ENCODE measurements at regions not wholly inside any gene's neighbourhood (a gene's known extent, or its start where the extent isn't known, plus 50 kb on each side); places are given as distances from the start of the nearest gene placed in this dataset.
"Not testable (repeated sequence)": the region's sequence is repeated elsewhere in the genome, so short reads cannot be mapped to it uniquely, and the experiment has no call there.

DNA sequence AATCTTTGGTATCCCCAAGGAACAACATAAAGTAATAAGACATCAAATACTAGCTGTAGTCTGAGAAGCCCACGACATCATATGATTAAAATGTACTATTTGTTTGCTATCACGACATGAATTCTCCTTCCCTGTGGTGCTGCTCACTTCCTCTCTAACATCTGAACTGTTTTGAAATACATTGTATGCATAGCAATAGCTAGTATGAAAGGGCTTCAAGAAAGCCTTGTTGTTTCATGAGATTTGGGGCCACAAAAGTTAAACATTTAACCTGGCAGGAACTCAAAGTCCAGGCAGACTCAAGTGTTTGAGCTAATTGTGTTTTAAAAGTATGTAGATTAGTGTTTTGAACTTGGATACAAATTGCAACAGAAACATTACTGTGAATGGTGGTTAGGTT is 237.4 kb upstream of the PTGER4 start:
- intact Hi-C loops (cut with DNase I): loop anchor here in 1 of 10 donors (10.0 kb wide), 1 partner anchor 242 kb away; no protein-coding TSS in a partner anchor
- peaks cover 0 to 25% (median 0%) of the 10 kb centered on the region in 12 donors for H3K9me3 ChIP-seq
- no peaks in the 10 kb centered on the region for H3K36me3 ChIP-seq
- 42 to 45% (median 43%) methylated on average over 2 of the region's 2 CpGs for WGBS, 4 donors
- peaks cover 0 to 22% (median 0%) of the 10 kb centered on the region in 12 donors for H3K4me1 ChIP-seq
- no peaks in the 10 kb centered on the region for H3K27me3 ChIP-seq
- H3K27ac ChIP-seq: peak overlapping the region in 2 of 12 donors; percentile 18 to 56
- TF ChIP-seq, protein P1, sequence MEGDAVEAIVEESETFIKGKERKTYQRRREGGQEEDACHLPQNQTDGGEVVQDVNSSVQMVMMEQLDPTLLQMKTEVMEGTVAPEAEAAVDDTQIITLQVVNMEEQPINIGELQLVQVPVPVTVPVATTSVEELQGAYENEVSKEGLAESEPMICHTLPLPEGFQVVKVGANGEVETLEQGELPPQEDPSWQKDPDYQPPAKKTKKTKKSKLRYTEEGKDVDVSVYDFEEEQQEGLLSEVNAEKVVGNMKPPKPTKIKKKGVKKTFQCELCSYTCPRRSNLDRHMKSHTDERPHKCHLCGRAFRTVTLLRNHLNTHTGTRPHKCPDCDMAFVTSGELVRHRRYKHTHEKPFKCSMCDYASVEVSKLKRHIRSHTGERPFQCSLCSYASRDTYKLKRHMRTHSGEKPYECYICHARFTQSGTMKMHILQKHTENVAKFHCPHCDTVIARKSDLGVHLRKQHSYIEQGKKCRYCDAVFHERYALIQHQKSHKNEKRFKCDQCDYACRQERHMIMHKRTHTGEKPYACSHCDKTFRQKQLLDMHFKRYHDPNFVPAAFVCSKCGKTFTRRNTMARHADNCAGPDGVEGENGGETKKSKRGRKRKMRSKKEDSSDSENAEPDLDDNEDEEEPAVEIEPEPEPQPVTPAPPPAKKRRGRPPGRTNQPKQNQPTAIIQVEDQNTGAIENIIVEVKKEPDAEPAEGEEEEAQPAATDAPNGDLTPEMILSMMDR (IDR thresholded peaks at IDR 0.05): no peak
- TF ChIP-seq POLR2A (IDR thresholded peaks at IDR 0.05): no peak
- DNase-seq: no peak
- H3K4me3 ChIP-seq: no peak overlapping the region
- no peak for ATAC-seq

DNA sequence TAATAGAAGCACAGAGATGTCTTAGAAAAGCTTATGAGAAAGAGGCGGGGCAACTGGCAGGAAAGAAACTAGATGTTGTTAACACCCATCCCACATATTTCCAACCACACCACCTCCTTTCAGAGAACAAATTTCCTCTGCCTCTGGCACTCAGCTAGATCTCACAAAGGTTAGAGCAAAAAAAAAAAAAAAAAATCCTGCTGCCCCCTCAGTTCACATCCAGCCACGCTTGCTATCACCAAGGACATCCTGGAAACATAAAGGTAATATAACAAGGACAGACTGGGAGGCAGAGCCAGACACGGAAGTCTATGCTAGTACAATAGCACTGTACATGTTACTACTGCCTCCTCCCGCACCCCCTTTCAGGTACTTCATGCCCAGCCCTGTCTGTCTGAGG is 238.0 kb upstream of the PTGER4 start:
- 58 to 67% (median 62%) methylated on average over 4 of the region's 4 CpGs for WGBS, 4 donors
- intact Hi-C loops (cut with DNase I): loop anchor here in 1 of 10 donors (10.0 kb wide), 1 partner anchor 243 kb away; no protein-coding TSS in a partner anchor
- Histone ChIP-seq H3K36me3 (no peaks in the 10 kb centered on the region), H3K27ac (peak overlapping the region in 2 of 12 donors; percentile 18 to 56), H3K9me3 (peaks cover 0 to 25% (median 0%) of the 10 kb centered on the region in 12 donors), H3K27me3 (no peaks in the 10 kb centered on the region), H3K4me1 (peaks cover 0 to 28% (median 0%) of the 10 kb centered on the region in 12 donors), H3K4me3 (no peak overlapping the region)
- no peak for TF ChIP-seq POLR2A (IDR thresholded peaks at IDR 0.05)
- TF ChIP-seq, protein P1 (IDR thresholded peaks at IDR 0.05): no peak
- DNase-seq (no peak), ATAC-seq (peak in 2 of 4 donors; percentile 60 to 77)

DNA sequence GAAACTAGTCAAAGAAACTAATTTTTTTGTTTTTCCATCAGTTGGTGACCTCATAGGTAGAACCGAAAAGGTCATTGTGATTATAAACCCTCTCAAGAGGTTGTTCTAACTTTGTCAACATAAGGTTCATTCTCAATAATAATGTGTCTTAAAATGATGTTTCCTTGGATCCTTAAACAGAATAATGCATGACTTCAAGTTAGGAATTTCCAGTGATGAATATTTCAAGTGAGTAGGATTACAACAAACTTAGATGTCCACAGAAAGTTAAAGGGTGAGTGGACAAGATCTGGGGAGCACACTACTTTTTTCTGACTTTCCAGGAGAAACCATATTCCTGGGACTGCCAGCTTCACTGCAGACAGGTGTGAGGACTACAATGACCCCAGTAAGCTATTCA is 239.0 kb upstream of the PTGER4 start:
- no peaks in the 10 kb centered on the region for H3K36me3 ChIP-seq
- 87 to 98% (median 94%) methylated on average over 1 of the region's 1 CpG for WGBS, 4 donors
- DNase-seq: no peak
- H3K4me3 ChIP-seq: no peak overlapping the region
- peaks cover 0 to 36% (median 0%) of the 10 kb centered on the region in 12 donors for H3K4me1 ChIP-seq
- H3K27me3 ChIP-seq: no peaks in the 10 kb centered on the region
- H3K9me3 ChIP-seq: peaks cover 0 to 20% (median 0%) of the 10 kb centered on the region in 12 donors
- peak overlapping the region in 1 of 12 donors; percentile 56 for H3K27ac ChIP-seq
- ATAC-seq: no peak
- TF ChIP-seq POLR2A (IDR thresholded peaks at IDR 0.05): no peak
- TF ChIP-seq, protein P1 (IDR thresholded peaks at IDR 0.05): no peak
- intact Hi-C loops (cut with DNase I): loop anchor here in 1 of 10 donors (10.0 kb wide), 1 partner anchor 244 kb away; no protein-coding TSS in a partner anchor

DNA sequence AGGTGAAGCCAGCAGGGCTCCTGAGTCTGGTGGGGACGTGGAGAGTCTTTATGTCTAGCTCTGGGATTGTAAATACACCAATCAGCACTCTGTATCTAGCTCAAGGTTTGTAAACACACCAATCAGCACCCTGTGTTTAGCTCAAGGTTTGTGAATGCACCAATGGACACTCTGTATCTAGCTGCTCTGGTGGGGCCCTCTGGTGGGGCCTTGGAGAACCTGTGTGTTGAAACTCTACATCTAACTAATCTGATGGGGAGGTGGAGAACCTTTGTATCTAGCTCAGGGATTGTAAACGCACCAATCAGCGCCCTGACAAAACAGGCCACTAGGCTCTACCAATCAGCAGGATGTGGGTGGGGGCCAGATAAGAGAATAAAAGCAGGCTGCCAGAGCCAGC is 240.6 kb upstream of the PTGER4 start:
- not testable (repeated sequence) for H3K9me3 ChIP-seq, ATAC-seq, DNase-seq, H3K27ac ChIP-seq, H3K27me3 ChIP-seq, H3K36me3 ChIP-seq, H3K4me3 ChIP-seq
- intact Hi-C loops (cut with DNase I): loop anchor here in 1 of 10 donors (10.0 kb wide), 1 partner anchor 246 kb away; no protein-coding TSS in a partner anchor
- whole genome bisulfite sequencing, 4 donors: 89 to 93% (median 91%) methylated on average over 3 of the region's 3 CpGs
- peaks cover 0 to 36% (median 0%) of the 10 kb centered on the region in 12 donors for H3K4me1 ChIP-seq
- TF ChIP-seq, protein P1 (IDR thresholded peaks at IDR 0.05): peak in 1 of 12 donors; percentile 8

DNA sequence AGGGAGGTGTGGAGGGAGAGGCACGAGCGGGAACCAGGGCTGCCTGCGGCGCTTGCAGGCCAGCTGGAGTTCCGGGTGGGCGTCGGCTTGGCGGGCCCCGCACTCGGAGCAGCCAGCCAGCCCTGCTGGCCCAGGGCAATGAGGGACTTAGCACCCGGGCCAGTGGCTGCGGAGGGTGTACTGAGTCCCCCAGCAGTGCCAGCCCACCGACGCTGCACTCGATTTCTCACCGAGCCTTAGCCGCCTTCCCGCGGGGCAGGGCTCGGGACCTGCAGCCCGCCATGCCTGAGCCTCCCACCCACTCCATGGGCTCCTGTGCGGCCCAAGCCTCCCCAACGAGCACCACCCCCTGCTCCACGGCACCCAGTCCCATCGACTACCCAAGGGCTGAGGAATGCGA is 241.1 kb upstream of the PTGER4 start:
- DNase-seq, H3K27me3 ChIP-seq: not testable (repeated sequence)

More for the DNA sequence above, 241.1 kb upstream of the PTGER4 start:
- not testable (repeated sequence) for H3K9me3 ChIP-seq, H3K36me3 ChIP-seq, H3K27ac ChIP-seq, H3K4me3 ChIP-seq, ATAC-seq
- WGBS, 4 donors: 93 to 97% (median 94%) methylated on average over 8 to 26 of the region's 26 CpGs
- intact Hi-C loops (cut with DNase I): loop anchor here in 1 of 10 donors (10.0 kb wide), 1 partner anchor 246 kb away; no protein-coding TSS in a partner anchor
- peaks cover 0 to 36% (median 0%) of the 10 kb centered on the region in 12 donors for H3K4me1 ChIP-seq

Measured in heart left ventricle (tissue), 16 donors.